HCT116 (cell line): ENCODE measurements at regions not wholly inside any gene's neighbourhood (a gene's known extent, or its start where the extent isn't known, plus 50 kb on each side); places are given as distances from the start of the nearest gene placed in this dataset.

Experiments
- ATAC-seq: fragments of 200-7000 bp; cut with Tn5 transposase; 2 replicates; pipeline ENCODE4 v1.9.1; 2020; ENCODE audit warnings: mild to moderate bottlenecking, moderate library complexity
- BruUV-seq: library from RNA; stranded (reverse); fragments of 400-500 nt; replicated peaks from 2 replicates; lab custom pipeline; 2021; lab: Mats Ljungman, UMichigan
- CTCF ChIA-PET: fragments of 300-600 bp; sonication (Branson Sonifier 250); formaldehyde crosslinking; loops from one replicate; lab custom pipeline; 2021; ENCODE audit warnings: antibody characterized with exemption; lab: Charles Lee
- POLR2A ChIA-PET: fragments of 300-600, 350-600 bp; sonication (Branson Sonifier 250); formaldehyde crosslinking; loops from one replicate; lab custom pipeline; 2021; ENCODE audit warnings: antibody characterized with exemption; lab: Charles Lee
- RAD21 ChIA-PET, 2 experiments: fragments of 300-600 bp; sonication (Branson Sonifier 250); formaldehyde crosslinking; loops; one replicate each; lab custom pipeline; 2023; ENCODE audit warnings: low total read pairs in 2 of 2; ENCODE audit not compliant: uncharacterized antibody in 2 of 2, unreplicated experiment in 2 of 2, low non-redundant PET in 1 of 2; lab: Charles Lee
- DNase-seq: peaks from one replicate; pipeline ENCODE4 v3.0.0-alpha.2; 2010; ENCODE audit warnings: low read depth, low spot score
- H2AFZ ChIP-seq: fragments of 200-600 bp; shearing (Covaris generic), sonication (generic); 2 replicates; pipeline ENCODE4 v1.6.1; 2017; ENCODE audit warnings: low read depth, mixed run types, mixed read lengths, antibody characterized with exemption, low read length; ENCODE audit not compliant: poor library complexity, severe bottlenecking
- H3K27ac ChIP-seq: 2 replicates; pipeline ENCODE4 v1.5.1; 2012; ENCODE audit warnings: low read depth, low read length
- H3K27me3 ChIP-seq: fragments of 200-600 bp; sonication (generic); 2 replicates; pipeline ENCODE4 v1.6.1; 2016; ENCODE audit warnings: mixed run types, low read length, mixed read lengths; ENCODE audit not compliant: insufficient read depth
- H3K36me3 ChIP-seq, 2 experiments: fragments of 200-500 bp in 1 of 2; fragments of 200-600 bp in 1 of 2; sonication (Bioruptor generic) in 1 of 2; sonication (generic) in 1 of 2; 2 replicates each; pipeline versions ENCODE4 v1.5.1 to v1.6.1; 2014 to 2016; ENCODE audit warnings: low read length in 2 of 2, inconsistent platforms in 1 of 2, mixed read lengths in 1 of 2, mixed run types in 1 of 2; ENCODE audit not compliant: insufficient read depth in 2 of 2, control insufficient read depth in 1 of 2
- H3K4me1 ChIP-seq, 2 experiments: fragments of 200-600 bp in 1 of 2; sonication (generic) in 1 of 2; 2 replicates each; pipeline versions ENCODE4 v1.5.1 to v1.6.1; 2012 to 2017; ENCODE audit warnings: low read length in 2 of 2, inconsistent platforms in 1 of 2, mild to moderate bottlenecking in 1 of 2, mixed read lengths in 1 of 2, mixed run types in 1 of 2, moderate library complexity in 1 of 2; ENCODE audit not compliant: insufficient read depth in 2 of 2, control insufficient read depth in 1 of 2
- H3K4me2 ChIP-seq: fragments of 200-600 bp; sonication (generic); 2 replicates; pipeline ENCODE4 v1.6.1; 2017; ENCODE audit warnings: mixed run types, low read length, mixed read lengths
- H3K4me3 ChIP-seq, 2 experiments: fragments of 200-600 bp in 1 of 2; sonication (generic) in 1 of 2; replicated peaks in 1 of 2; 2 replicates each; pipeline ENCODE4 v1.5.1; 2011 to 2016; ENCODE audit warnings: low read length in 2 of 2, control low read depth in 1 of 2, low read depth in 1 of 2, mild to moderate bottlenecking in 1 of 2, mixed read lengths in 1 of 2, mixed run types in 1 of 2
- H3K79me2 ChIP-seq: fragments of 200-600 bp; sonication (generic); 2 replicates; pipeline ENCODE4 v1.6.1; 2017; ENCODE audit warnings: mild to moderate bottlenecking, mixed run types, low read length, moderate library complexity, mixed read lengths; ENCODE audit not compliant: insufficient read depth
- H3K9ac ChIP-seq: fragments of 200-600 bp; sonication (generic); 2 replicates; pipeline ENCODE4 v1.6.1; 2016; ENCODE audit warnings: low read length, mixed read lengths
- H3K9me2 ChIP-seq: fragments of 200-600 bp; sonication (generic), shearing (Covaris generic); 2 replicates; pipeline ENCODE4 v1.6.1; 2017; ENCODE audit warnings: mixed run types, mild to moderate bottlenecking, moderate library complexity; ENCODE audit not compliant: insufficient read depth
- H3K9me3 ChIP-seq, 2 experiments: fragments of 200-500 bp in 1 of 2; fragments of 200-600 bp in 1 of 2; sonication (Bioruptor generic) in 1 of 2; sonication (generic) in 1 of 2; 2 replicates each; pipeline ENCODE4 v1.6.1; 2014 to 2017; ENCODE audit warnings: low read length in 2 of 2, mixed read lengths in 2 of 2, inconsistent platforms in 1 of 2, low read depth in 1 of 2, mild to moderate bottlenecking in 1 of 2, mixed run types in 1 of 2, moderate library complexity in 1 of 2; ENCODE audit not compliant: control insufficient read depth in 1 of 2, insufficient read depth in 1 of 2
- H4K20me1 ChIP-seq: fragments of 200-600 bp; sonication (generic), shearing (Covaris generic); 2 replicates; pipeline ENCODE4 v1.6.1; 2017; ENCODE audit warnings: mixed run types, mild to moderate bottlenecking, moderate library complexity; ENCODE audit not compliant: insufficient read depth
- CBX3 ChIP-seq: IDR thresholded peaks from 2 replicates; pipeline ENCODE4 v1.6.1; 2012; ENCODE audit warnings: low read depth
- EGR1 ChIP-seq: IDR thresholded peaks from 2 replicates; pipeline ENCODE4 v1.6.1; 2012; ENCODE audit warnings: low read depth
- EZH2phosphoT487 ChIP-seq: fragments of 200-600 bp; IDR thresholded peaks from 2 replicates; pipeline ENCODE4 v1.6.1; 2018; ENCODE audit warnings: antibody characterized with exemption, borderline replicate concordance
- FOSL1 ChIP-seq: IDR thresholded peaks from 2 replicates; pipeline ENCODE4 v1.6.1; 2012; ENCODE audit warnings: low read depth
- JUND ChIP-seq: IDR thresholded peaks from 2 replicates; pipeline ENCODE4 v1.6.1; 2012
- POLR2A ChIP-seq: IDR thresholded peaks from 2 replicates; pipeline ENCODE4 v1.7.0; 2011; ENCODE audit warnings: borderline replicate concordance; ENCODE audit not compliant: insufficient read depth, insufficient read length; ENCODE audit errors: extremely low read depth
- RAD21 ChIP-seq: IDR thresholded peaks from 2 replicates; pipeline ENCODE4 v1.6.1; 2012; ENCODE audit warnings: low read depth, mild to moderate bottlenecking
- SIN3A ChIP-seq: IDR thresholded peaks from 2 replicates; pipeline ENCODE4 v1.6.1; 2012; ENCODE audit warnings: low read depth
- SP1 ChIP-seq: IDR thresholded peaks from 2 replicates; pipeline ENCODE4 v1.6.1; 2012; ENCODE audit warnings: low read depth
- SRF ChIP-seq: IDR thresholded peaks from 2 replicates; pipeline ENCODE4 v1.6.1; 2012; ENCODE audit warnings: low read depth
- TCF7L2 ChIP-seq: IDR thresholded peaks from 2 replicates; pipeline ENCODE4 v1.7.0; 2011; ENCODE audit warnings: borderline replicate concordance, inconsistent platforms; ENCODE audit not compliant: insufficient read depth, insufficient read length; ENCODE audit errors: extremely low read depth
- YY1 ChIP-seq: IDR thresholded peaks from 2 replicates; pipeline ENCODE4 v1.6.1; 2011; ENCODE audit warnings: low read length, low read depth, moderate library complexity, mild to moderate bottlenecking; ENCODE audit not compliant: insufficient replicate concordance; ENCODE audit errors: extremely low read depth
- intact Hi-C: fragments of 100-400 bp; cut with micrococcal nuclease; formaldehyde crosslinking; loops from 2 replicates; pipeline ENCODE4 v1.10.0; 2022
- TF ChIP-seq, protein P1 (sequence below), 3 experiments: fragments of 200-600 bp in 1 of 3; sonication (generic) in 1 of 3; IDR thresholded peaks in 2 of 3; conservative IDR thresholded peaks in 1 of 3; 2 replicates each; pipeline ENCODE4 v1.5.1; 2012 to 2017; ENCODE audit warnings: low read depth in 2 of 3, low read length in 2 of 3, antibody characterized with exemption in 1 of 3, borderline replicate concordance in 1 of 3, control low read depth in 1 of 3, mild to moderate bottlenecking in 1 of 3, mixed read lengths in 1 of 3, mixed run types in 1 of 3, moderate library complexity in 1 of 3; ENCODE audit not compliant: insufficient read depth in 1 of 3
- TF ChIP-seq, protein P2 (sequence below): IDR thresholded peaks from 2 replicates; pipeline ENCODE4 v1.6.1; 2012
- TF ChIP-seq, protein P3 (sequence below): IDR thresholded peaks from 2 replicates; pipeline ENCODE4 v1.6.1; 2012; ENCODE audit warnings: low read depth
- TF ChIP-seq, protein P4 (sequence below): IDR thresholded peaks from 2 replicates; pipeline ENCODE4 v1.6.1; 2012

DNA sequence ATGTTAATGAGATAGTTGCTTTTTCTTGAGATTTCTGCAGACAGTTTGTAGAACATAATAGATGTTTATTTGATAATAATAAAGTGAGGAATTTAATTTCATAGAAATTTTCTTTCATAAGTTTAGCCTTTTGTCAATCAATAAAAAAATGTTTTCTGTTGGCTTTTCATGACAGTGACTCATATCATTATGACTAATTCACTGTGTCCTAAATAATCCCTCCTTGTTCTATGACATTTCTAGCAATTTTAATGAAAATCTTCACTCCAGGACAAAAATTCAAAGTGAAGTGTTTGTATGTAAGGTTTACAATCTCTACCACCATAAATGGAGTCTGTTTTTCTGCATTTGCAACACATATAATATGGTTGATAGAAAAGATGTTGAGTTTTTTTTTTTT is 109.9 kb downstream of the UTRN start:
- H4K20me1 ChIP-seq = no peaks in the 10 kb centered on the region
- no peak overlapping the region for H3K9ac ChIP-seq
- ChIA-PET POLR2A (no interaction called here), RAD21 (no interaction called here), CTCF (no interaction called here)
- no TSS peak for BruUV-seq
- peaks cover 5 to 7% of the 10 kb centered on the region in 2 experiments; a peak in 3 of 4 replicates for H3K9me3 ChIP-seq
- H2AFZ ChIP-seq = no peak overlapping the region
- intact Hi-C loops = no loop called here
- ATAC-seq (no peak), DNase-seq (no peak)
- TF ChIP-seq SP1 (0 out of 2 replicates have a peak, but pooled peaks have one; percentile 27), FOSL1 (peak; percentile 77), JUND (peak; percentile 51; the same call in 1 of the 2 replicates), CBX3 (peak; percentile 36; the same call in 1 of the 2 replicates)
- TF ChIP-seq, protein P1, sequence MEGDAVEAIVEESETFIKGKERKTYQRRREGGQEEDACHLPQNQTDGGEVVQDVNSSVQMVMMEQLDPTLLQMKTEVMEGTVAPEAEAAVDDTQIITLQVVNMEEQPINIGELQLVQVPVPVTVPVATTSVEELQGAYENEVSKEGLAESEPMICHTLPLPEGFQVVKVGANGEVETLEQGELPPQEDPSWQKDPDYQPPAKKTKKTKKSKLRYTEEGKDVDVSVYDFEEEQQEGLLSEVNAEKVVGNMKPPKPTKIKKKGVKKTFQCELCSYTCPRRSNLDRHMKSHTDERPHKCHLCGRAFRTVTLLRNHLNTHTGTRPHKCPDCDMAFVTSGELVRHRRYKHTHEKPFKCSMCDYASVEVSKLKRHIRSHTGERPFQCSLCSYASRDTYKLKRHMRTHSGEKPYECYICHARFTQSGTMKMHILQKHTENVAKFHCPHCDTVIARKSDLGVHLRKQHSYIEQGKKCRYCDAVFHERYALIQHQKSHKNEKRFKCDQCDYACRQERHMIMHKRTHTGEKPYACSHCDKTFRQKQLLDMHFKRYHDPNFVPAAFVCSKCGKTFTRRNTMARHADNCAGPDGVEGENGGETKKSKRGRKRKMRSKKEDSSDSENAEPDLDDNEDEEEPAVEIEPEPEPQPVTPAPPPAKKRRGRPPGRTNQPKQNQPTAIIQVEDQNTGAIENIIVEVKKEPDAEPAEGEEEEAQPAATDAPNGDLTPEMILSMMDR (IDR thresholded peaks at IDR 0.05 in 2 of 3, conservative IDR thresholded peaks at IDR 0.05 in 1 of 3; ENCODE audit: borderline replicate concordance in 1 of 3, insufficient read depth in 1 of 3, low read depth in 2 of 3, low read length in 2 of 3) = no peak
- H3K4me1 ChIP-seq = peaks cover 5 to 9% of the 10 kb centered on the region in 2 experiments; a peak in 2 of 4 replicates
- H3K4me2 ChIP-seq = peak overlapping the region; percentile 40
- no peaks in the 10 kb centered on the region for H3K79me2 ChIP-seq
- H3K36me3 ChIP-seq = no peaks in the 10 kb centered on the region
- no peak overlapping the region for H3K4me3 ChIP-seq
- H3K27ac ChIP-seq = no peak overlapping the region
- H3K27me3 ChIP-seq = no peaks in the 10 kb centered on the region
- 0 out of 2 replicates have a peak, but pooled peaks cover 5% of the 10 kb centered on the region for H3K9me2 ChIP-seq

DNA sequence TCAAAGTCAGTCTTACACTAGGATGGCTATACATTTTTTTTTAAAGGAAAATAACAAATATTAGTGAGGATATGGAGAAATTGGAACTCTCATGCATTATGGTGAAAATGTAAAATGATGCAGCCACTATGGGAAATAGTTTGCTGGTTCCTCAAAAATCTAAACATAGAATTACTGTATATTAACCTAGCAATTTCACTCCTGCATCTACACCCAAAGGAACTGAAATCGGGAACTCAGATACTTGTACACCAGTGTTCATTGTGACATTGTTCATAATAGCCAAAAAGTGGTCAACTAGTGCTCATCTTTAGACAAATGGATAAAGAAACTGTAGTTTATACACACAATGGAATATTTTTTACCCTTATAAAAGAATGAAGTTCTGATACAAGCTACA is 110.7 kb downstream of the UTRN start:
- RAD21 ChIA-PET = no interaction called here
- no peak for DNase-seq
- H3K9me3 ChIP-seq = peaks cover 5 to 7% of the 10 kb centered on the region in 2 experiments; a peak in 3 of 4 replicates
- H4K20me1 ChIP-seq = no peaks in the 10 kb centered on the region
- no peaks in the 10 kb centered on the region for H3K27me3 ChIP-seq
- no peaks in the 10 kb centered on the region for H3K79me2 ChIP-seq
- peaks cover 5 to 9% of the 10 kb centered on the region in 2 experiments; a peak in 2 of 4 replicates for H3K4me1 ChIP-seq
- intact Hi-C loops = no loop called here
- POLR2A ChIA-PET = no interaction called here
- H3K4me2 ChIP-seq = no peak overlapping the region
- BruUV-seq = no TSS peak
- no peak for ATAC-seq
- no peaks in the 10 kb centered on the region for H3K36me3 ChIP-seq
- no peak overlapping the region for H3K9ac ChIP-seq
- H2AFZ ChIP-seq = no peak overlapping the region
- H3K9me2 ChIP-seq = 0 out of 2 replicates have a peak, but pooled peaks cover 5% of the 10 kb centered on the region
- H3K4me3 ChIP-seq = no peak overlapping the region
- H3K27ac ChIP-seq = no peak overlapping the region
- CTCF ChIA-PET = no interaction called here
- TF ChIP-seq SIN3A (no peak), SRF (no peak), JUND (no peak), POLR2A (no peak), EGR1 (no peak), EZH2phosphoT487 (no peak), CBX3 (no peak), RAD21 (no peak), YY1 (no peak), FOSL1 (no peak), TCF7L2 (no peak)
- TF ChIP-seq, protein P2, sequence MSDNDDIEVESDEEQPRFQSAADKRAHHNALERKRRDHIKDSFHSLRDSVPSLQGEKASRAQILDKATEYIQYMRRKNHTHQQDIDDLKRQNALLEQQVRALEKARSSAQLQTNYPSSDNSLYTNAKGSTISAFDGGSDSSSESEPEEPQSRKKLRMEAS = no peak
- TF ChIP-seq, protein P3, sequence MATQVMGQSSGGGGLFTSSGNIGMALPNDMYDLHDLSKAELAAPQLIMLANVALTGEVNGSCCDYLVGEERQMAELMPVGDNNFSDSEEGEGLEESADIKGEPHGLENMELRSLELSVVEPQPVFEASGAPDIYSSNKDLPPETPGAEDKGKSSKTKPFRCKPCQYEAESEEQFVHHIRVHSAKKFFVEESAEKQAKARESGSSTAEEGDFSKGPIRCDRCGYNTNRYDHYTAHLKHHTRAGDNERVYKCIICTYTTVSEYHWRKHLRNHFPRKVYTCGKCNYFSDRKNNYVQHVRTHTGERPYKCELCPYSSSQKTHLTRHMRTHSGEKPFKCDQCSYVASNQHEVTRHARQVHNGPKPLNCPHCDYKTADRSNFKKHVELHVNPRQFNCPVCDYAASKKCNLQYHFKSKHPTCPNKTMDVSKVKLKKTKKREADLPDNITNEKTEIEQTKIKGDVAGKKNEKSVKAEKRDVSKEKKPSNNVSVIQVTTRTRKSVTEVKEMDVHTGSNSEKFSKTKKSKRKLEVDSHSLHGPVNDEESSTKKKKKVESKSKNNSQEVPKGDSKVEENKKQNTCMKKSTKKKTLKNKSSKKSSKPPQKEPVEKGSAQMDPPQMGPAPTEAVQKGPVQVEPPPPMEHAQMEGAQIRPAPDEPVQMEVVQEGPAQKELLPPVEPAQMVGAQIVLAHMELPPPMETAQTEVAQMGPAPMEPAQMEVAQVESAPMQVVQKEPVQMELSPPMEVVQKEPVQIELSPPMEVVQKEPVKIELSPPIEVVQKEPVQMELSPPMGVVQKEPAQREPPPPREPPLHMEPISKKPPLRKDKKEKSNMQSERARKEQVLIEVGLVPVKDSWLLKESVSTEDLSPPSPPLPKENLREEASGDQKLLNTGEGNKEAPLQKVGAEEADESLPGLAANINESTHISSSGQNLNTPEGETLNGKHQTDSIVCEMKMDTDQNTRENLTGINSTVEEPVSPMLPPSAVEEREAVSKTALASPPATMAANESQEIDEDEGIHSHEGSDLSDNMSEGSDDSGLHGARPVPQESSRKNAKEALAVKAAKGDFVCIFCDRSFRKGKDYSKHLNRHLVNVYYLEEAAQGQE = no peak
- TF ChIP-seq, protein P4, sequence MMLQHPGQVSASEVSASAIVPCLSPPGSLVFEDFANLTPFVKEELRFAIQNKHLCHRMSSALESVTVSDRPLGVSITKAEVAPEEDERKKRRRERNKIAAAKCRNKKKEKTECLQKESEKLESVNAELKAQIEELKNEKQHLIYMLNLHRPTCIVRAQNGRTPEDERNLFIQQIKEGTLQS = no peak
